GM21381 (cell line): ENCODE measurements at regions not wholly inside any gene's neighbourhood (a gene's known extent, or its start where the extent isn't known, plus 50 kb on each side); places are given as distances from the start of the nearest gene placed in this dataset.

Experiments used
- ATAC-seq: cut with Tn5 transposase; IDR thresholded peaks from one replicate; pipeline ENCODE4 v1.9.1; 2021; ENCODE audit warnings: mild to moderate bottlenecking, moderate library complexity; ENCODE audit not compliant: unreplicated experiment

- no peak for ATAC-seq
Observed at GRCh38 chr11:11789735-11790369, 51.9 kb upstream of the USP47 start.

- ATAC-seq: no peak
Observed at GRCh38 chr11:11788063-11788710, 53.6 kb upstream of the USP47 start.

GRCh38 chr11:11787305-11788062 is 54.3 kb upstream of the USP47 start:
- peak; percentile 74 for ATAC-seq

- no peak for ATAC-seq
Observed at GRCh38 chr11:11786771-11787170, 55.0 kb upstream of the USP47 start.

GRCh38 chr11:11786234-11786633 is 55.5 kb upstream of the USP47 start:
- ATAC-seq: no peak

- ATAC-seq: no peak
Observed at GRCh38 chr11:11782532-11783110, 59.2 kb upstream of the USP47 start.

- no peak for ATAC-seq
Observed at GRCh38 chr11:11780858-11781257, 60.9 kb upstream of the USP47 start.

GRCh38 chr11:11779975-11780374 is 61.8 kb upstream of the USP47 start:
- ATAC-seq: no peak

- no peak for ATAC-seq
Observed at GRCh38 chr11:11777897-11778296, 63.9 kb upstream of the USP47 start.

- no peak for ATAC-seq
Observed at GRCh38 chr11:11776714-11777113, 65.1 kb upstream of the USP47 start.

- no peak for ATAC-seq
Observed at GRCh38 chr11:11774928-11775327, 66.8 kb upstream of the USP47 start.

GRCh38 chr11:11772865-11773515 is 68.8 kb upstream of the USP47 start:
- no peak for ATAC-seq

- ATAC-seq: no peak
Observed at GRCh38 chr11:11770921-11771486, 70.8 kb upstream of the USP47 start.

GRCh38 chr11:11770296-11770695 is 71.5 kb upstream of the USP47 start:
- no peak for ATAC-seq

- no peak for ATAC-seq
Observed at GRCh38 chr11:11769782-11770181, 72.0 kb upstream of the USP47 start.

GRCh38 chr11:11769362-11769761 is 72.4 kb upstream of the USP47 start:
- ATAC-seq: no peak

- no peak for ATAC-seq
Observed at GRCh38 chr11:11764423-11764803, 77.4 kb upstream of the USP47 start.

GRCh38 chr11:11763796-11764422 is 77.9 kb upstream of the USP47 start:
- no peak for ATAC-seq

GRCh38 chr11:11760838-11761237 is 80.9 kb upstream of the USP47 start:
- no peak for ATAC-seq

GRCh38 chr11:11758603-11759196 is 83.1 kb upstream of the USP47 start:
- ATAC-seq: no peak
